Osteocyte (in vitro differentiated cells): ENCODE measurements at regions not wholly inside any gene's neighbourhood (a gene's known extent, or its start where the extent isn't known, plus 50 kb on each side); places are given as distances from the start of the nearest gene placed in this dataset.

Experiments
- DNase-seq: peaks from one replicate; pipeline ENCODE4 v3.0.0; 2021; ENCODE audit warnings: mixed read lengths; ENCODE audit not compliant: unreplicated experiment; ENCODE audit errors: extremely low spot score
- H3K27ac Mint-ChIP-seq: one replicate; pipeline ENCODE4 v1.8.0; 2021; ENCODE audit warnings: mild to moderate bottlenecking, mixed read lengths; ENCODE audit not compliant: unreplicated experiment
- H3K27me3 Mint-ChIP-seq: one replicate; pipeline ENCODE4 v1.8.0; 2021; ENCODE audit warnings: mixed read lengths; ENCODE audit not compliant: unreplicated experiment
- H3K36me3 Mint-ChIP-seq: one replicate; pipeline ENCODE4 v1.8.0; 2021; ENCODE audit warnings: mixed read lengths; ENCODE audit not compliant: unreplicated experiment
- H3K4me1 Mint-ChIP-seq: one replicate; pipeline ENCODE4 v1.8.0; 2021; ENCODE audit warnings: mixed read lengths; ENCODE audit not compliant: unreplicated experiment
- H3K4me3 Mint-ChIP-seq: one replicate; pipeline ENCODE4 v1.8.0; 2021; ENCODE audit warnings: mild to moderate bottlenecking, moderate library complexity, mixed read lengths; ENCODE audit not compliant: unreplicated experiment
- H3K9me3 Mint-ChIP-seq: one replicate; pipeline ENCODE4 v1.8.0; 2021; ENCODE audit warnings: mixed read lengths; ENCODE audit not compliant: unreplicated experiment
- TF ChIP-seq, protein P1 (sequence below): fragments of 200-600 bp; sonication (generic); IDR thresholded peaks from 2 replicates; pipeline ENCODE4 v1.5.0; 2021; ENCODE audit warnings: antibody characterized with exemption, mild to moderate bottlenecking, moderate library complexity

DNA sequence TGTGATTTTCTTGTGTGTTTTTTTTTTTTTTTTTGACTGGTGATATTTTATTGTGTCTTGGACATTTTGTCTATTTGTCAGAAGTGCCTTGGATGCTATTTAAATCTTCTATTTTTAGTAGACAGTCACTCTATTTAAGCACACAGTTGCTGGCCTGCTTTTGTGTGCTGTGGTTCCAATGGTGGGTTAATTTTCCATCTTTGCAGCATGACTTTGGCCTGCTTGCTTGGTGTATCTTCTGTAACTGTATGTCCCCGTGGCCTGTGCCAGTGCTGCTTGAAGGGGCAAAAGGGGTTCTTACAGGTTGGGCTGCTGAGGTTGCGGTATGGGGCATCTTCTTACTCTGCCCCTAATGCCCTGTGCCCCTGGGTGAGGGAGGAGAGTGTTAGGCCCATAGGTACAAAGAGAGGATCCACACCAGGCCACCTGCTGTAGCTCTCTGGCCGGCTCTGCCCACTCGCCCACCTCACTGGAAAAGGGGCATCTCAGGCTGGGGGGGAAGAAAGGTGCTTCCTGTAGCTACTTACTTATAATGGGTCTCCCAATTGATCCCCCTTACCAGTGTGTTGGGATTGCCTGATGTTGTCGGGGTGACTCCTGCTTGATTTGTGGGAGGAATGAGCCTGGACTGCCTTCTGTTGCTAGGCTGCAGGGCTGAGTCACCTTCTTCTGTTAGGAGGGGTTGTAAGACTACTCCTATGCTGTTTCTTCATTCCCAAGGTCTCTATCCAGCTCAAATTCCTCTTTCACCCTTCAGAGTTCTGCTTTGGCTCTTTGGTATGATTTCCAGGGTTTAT, 490.0 kb upstream of the HS6ST1 start:
- Mint-ChIP-seq H3K36me3 (no peaks in the 10 kb centered on the region), H3K9me3 (peaks cover 3% of the 10 kb centered on the region), H3K4me3 (no peak overlapping the region), H3K4me1 (no peaks in the 10 kb centered on the region), H3K27me3 (peaks cover 21% of the 10 kb centered on the region), H3K27ac (no peak overlapping the region)
- DNase-seq = no peak
- TF ChIP-seq, protein P1, sequence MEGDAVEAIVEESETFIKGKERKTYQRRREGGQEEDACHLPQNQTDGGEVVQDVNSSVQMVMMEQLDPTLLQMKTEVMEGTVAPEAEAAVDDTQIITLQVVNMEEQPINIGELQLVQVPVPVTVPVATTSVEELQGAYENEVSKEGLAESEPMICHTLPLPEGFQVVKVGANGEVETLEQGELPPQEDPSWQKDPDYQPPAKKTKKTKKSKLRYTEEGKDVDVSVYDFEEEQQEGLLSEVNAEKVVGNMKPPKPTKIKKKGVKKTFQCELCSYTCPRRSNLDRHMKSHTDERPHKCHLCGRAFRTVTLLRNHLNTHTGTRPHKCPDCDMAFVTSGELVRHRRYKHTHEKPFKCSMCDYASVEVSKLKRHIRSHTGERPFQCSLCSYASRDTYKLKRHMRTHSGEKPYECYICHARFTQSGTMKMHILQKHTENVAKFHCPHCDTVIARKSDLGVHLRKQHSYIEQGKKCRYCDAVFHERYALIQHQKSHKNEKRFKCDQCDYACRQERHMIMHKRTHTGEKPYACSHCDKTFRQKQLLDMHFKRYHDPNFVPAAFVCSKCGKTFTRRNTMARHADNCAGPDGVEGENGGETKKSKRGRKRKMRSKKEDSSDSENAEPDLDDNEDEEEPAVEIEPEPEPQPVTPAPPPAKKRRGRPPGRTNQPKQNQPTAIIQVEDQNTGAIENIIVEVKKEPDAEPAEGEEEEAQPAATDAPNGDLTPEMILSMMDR = no peak

DNA sequence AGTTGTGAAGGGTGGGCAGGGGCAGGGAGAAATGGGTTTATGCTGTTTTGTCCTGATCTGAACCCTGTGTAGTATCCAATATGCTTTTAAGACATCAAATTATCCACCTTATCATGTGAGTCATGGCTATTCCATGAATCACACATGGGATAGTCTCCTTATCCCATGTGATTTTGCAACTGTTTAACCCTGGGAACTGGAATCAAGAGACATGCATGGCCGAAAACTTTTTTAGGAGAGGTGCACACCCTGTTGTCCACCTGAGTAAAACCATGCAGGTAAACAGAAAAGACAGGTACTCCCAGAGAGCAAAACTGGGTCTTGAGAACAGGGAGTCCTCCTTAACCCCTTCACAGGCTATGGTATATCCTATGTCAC, 490.6 kb upstream of the HS6ST1 start:
- Mint-ChIP-seq H3K9me3 (peaks cover 3% of the 10 kb centered on the region), H3K4me1 (no peaks in the 10 kb centered on the region), H3K36me3 (no peaks in the 10 kb centered on the region), H3K27ac (no peak overlapping the region), H3K4me3 (no peak overlapping the region), H3K27me3 (peaks cover 16% of the 10 kb centered on the region)
- no peak for DNase-seq
- TF ChIP-seq, protein P1 = no peak

DNA sequence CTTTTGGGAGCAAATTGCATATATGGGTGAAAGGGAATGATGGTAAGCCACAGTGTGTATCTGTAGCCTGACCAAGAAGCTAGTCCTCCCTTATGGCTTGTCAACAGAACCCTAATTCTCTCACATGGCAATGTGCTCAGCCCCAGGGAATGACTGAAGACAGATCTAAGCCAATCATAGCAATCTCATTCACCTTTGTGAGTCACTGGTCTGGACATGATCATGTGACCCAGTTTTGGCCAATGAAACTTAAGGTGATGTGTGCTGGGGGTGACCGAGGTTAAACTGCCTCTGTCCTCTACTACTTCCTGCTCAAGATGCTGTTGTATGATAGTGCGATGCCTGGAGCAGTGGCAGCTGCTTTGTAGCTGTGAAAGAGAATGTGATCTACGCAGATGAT, 491.2 kb upstream of the HS6ST1 start:
- H3K4me1 Mint-ChIP-seq = no peaks in the 10 kb centered on the region
- no peak overlapping the region for H3K4me3 Mint-ChIP-seq
- H3K27ac Mint-ChIP-seq = no peak overlapping the region
- H3K36me3 Mint-ChIP-seq = no peaks in the 10 kb centered on the region
- no peak for DNase-seq
- H3K27me3 Mint-ChIP-seq = peaks cover 14% of the 10 kb centered on the region
- H3K9me3 Mint-ChIP-seq = peaks cover 3% of the 10 kb centered on the region
- TF ChIP-seq, protein P1 = no peak

DNA sequence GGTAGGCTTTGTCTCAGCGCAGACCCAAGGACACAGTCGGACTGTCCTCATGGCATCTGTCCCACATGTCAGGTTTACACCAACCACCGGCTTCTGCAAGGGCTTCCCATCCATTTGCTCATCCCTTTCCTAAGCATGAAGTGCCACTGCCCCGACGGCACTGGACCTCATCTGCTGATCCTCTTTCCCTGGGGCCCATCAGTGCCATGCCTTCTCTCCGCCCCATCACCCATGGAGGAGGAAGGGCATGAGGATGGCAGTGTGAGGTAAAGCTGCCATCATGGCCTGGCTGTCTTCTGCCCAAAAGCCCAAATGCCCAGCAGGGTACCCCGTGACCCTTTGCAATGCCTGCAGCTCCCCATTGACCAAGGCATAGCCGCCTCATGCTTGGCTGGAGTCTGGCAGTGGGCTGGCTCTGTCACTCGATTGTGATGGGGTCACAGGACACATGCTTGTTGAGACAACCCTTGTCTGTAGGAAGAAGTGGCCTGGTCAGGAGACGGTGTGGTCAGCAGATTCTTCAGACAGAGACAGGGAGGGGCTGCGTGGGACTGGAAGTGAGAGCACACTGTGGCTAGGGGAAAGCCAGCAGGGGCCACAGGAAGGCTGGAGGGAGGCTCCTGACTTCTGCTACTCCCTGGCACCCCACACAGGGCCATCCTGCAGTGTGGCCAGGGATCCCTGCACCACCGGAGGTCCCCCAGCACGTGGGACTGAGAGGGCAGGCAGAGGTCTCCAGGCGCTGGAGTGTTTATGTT, 493.7 kb upstream of the HS6ST1 start:
- TF ChIP-seq, protein P1 = no peak
- H3K9me3 Mint-ChIP-seq = peaks cover 3% of the 10 kb centered on the region
- H3K27ac Mint-ChIP-seq = no peak overlapping the region
- H3K27me3 Mint-ChIP-seq = peaks cover 4% of the 10 kb centered on the region
- H3K4me1 Mint-ChIP-seq = no peaks in the 10 kb centered on the region
- no peaks in the 10 kb centered on the region for H3K36me3 Mint-ChIP-seq
- DNase-seq = no peak
- H3K4me3 Mint-ChIP-seq = no peak overlapping the region

GRCh38 chr2:128813352-128814034, 494.8 kb upstream of the HS6ST1 start:
- TF ChIP-seq, protein P1 = no peak
- DNase-seq = peak; percentile 76
- no peak overlapping the region for H3K27ac Mint-ChIP-seq
- H3K9me3 Mint-ChIP-seq = peaks cover 3% of the 10 kb centered on the region
- H3K4me3 Mint-ChIP-seq = no peak overlapping the region
- H3K4me1 Mint-ChIP-seq = no peaks in the 10 kb centered on the region
- no peaks in the 10 kb centered on the region for H3K36me3 Mint-ChIP-seq
- no peaks in the 10 kb centered on the region for H3K27me3 Mint-ChIP-seq
